ENCODE measurements at regions not wholly inside any gene's neighbourhood (a gene's known extent, or its start where the extent isn't known, plus 50 kb on each side); places are given as distances from the start of the nearest gene placed in this dataset.

DNA sequence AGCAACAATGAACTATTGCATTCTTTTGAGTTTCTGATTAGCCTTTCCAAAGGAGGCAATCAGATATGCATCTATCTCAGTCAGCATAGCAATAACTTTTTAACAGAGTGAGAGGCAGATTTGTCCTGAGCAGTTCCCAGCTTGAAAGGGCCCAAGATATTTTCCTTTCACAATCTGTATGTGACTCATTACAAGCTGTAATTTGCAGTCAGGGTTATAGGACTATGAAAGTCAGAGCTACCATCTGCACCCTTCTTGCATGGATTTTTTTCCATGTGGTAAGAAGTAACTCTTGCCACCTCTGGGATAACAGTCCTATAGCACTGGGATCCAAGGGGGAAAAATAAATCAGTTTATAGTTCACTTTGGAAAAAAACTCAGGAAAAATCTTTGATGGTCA is 318.2 kb upstream of the RGS17 start:
- TF ChIP-seq POLR2AphosphoS5 (IDR thresholded peaks at IDR 0.05) (no peak), EP300 (IDR thresholded peaks at IDR 0.05) (no peak), POLR2A (IDR thresholded peaks at IDR 0.05) (no peak)
- TF ChIP-seq, protein P1, sequence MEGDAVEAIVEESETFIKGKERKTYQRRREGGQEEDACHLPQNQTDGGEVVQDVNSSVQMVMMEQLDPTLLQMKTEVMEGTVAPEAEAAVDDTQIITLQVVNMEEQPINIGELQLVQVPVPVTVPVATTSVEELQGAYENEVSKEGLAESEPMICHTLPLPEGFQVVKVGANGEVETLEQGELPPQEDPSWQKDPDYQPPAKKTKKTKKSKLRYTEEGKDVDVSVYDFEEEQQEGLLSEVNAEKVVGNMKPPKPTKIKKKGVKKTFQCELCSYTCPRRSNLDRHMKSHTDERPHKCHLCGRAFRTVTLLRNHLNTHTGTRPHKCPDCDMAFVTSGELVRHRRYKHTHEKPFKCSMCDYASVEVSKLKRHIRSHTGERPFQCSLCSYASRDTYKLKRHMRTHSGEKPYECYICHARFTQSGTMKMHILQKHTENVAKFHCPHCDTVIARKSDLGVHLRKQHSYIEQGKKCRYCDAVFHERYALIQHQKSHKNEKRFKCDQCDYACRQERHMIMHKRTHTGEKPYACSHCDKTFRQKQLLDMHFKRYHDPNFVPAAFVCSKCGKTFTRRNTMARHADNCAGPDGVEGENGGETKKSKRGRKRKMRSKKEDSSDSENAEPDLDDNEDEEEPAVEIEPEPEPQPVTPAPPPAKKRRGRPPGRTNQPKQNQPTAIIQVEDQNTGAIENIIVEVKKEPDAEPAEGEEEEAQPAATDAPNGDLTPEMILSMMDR (IDR thresholded peaks at IDR 0.05) = no peak
